HG03135 (cell line): ENCODE measurements at regions not wholly inside any gene's neighbourhood (a gene's known extent, or its start where the extent isn't known, plus 50 kb on each side); places are given as distances from the start of the nearest gene placed in this dataset.

ENCODE experiments used
- ATAC-seq: cut with Tn5 transposase; IDR thresholded peaks from one replicate; pipeline ENCODE4 v1.9.1; 2021; ENCODE audit warnings: mild to moderate bottlenecking, moderate library complexity; ENCODE audit not compliant: unreplicated experiment

- no peak for ATAC-seq
Observed at GRCh38 chr13:40161351-40161810, 505.1 kb downstream of the FOXO1 start.

- ATAC-seq: no peak
Observed at GRCh38 chr13:40161931-40162330, 504.5 kb downstream of the FOXO1 start.

- no peak for ATAC-seq
Observed at GRCh38 chr13:40163066-40164000, 503.1 kb downstream of the FOXO1 start.

GRCh38 chr13:40164133-40164532, 502.3 kb downstream of the FOXO1 start:
- ATAC-seq: no peak

GRCh38 chr13:40165316-40165932, 501.0 kb downstream of the FOXO1 start:
- ATAC-seq: no peak

GRCh38 chr13:40167327-40167726, 499.1 kb downstream of the FOXO1 start:
- no peak for ATAC-seq

GRCh38 chr13:40168425-40169166, 497.8 kb downstream of the FOXO1 start:
- ATAC-seq: no peak

- ATAC-seq: no peak
Observed at GRCh38 chr13:40169476-40169875, 497.0 kb downstream of the FOXO1 start.

GRCh38 chr13:40170091-40170490, 496.4 kb downstream of the FOXO1 start:
- ATAC-seq: no peak

- no peak for ATAC-seq
Observed at GRCh38 chr13:40170982-40171381, 495.5 kb downstream of the FOXO1 start.

GRCh38 chr13:40171566-40171965, 494.9 kb downstream of the FOXO1 start:
- no peak for ATAC-seq

- ATAC-seq: no peak
Observed at GRCh38 chr13:40172149-40172591, 494.3 kb downstream of the FOXO1 start.

GRCh38 chr13:40172878-40173277, 493.6 kb downstream of the FOXO1 start:
- no peak for ATAC-seq

GRCh38 chr13:40175639-40176038, 490.8 kb downstream of the FOXO1 start:
- no peak for ATAC-seq

- ATAC-seq: no peak
Observed at GRCh38 chr13:40176242-40176641, 490.2 kb downstream of the FOXO1 start.

GRCh38 chr13:40178130-40178529, 488.3 kb downstream of the FOXO1 start:
- no peak for ATAC-seq

- ATAC-seq: no peak
Observed at GRCh38 chr13:40179445-40180281, 486.8 kb downstream of the FOXO1 start.

GRCh38 chr13:40180776-40181175, 485.7 kb downstream of the FOXO1 start:
- ATAC-seq: no peak

- no peak for ATAC-seq
Observed at GRCh38 chr13:40181203-40181845, 485.1 kb downstream of the FOXO1 start.

GRCh38 chr13:40182591-40182990, 483.9 kb downstream of the FOXO1 start:
- ATAC-seq: no peak
